CD8-positive, alpha-beta memory T cell (primary cell): ENCODE measurements at regions not wholly inside any gene's neighbourhood (a gene's known extent, or its start where the extent isn't known, plus 50 kb on each side); places are given as distances from the start of the nearest gene placed in this dataset.
A peak's percentile ranks its signal among the peaks of the same experiment; 100 is the strongest.
"Not testable (repeated sequence)": the region's sequence is repeated elsewhere in the genome, so short reads cannot be mapped to it uniquely, and the experiment has no call there.

Experiments used
- CTCF ChIA-PET: fragments of 350-600 bp; sonication (Branson Sonifier 250); formaldehyde crosslinking; loops from one replicate; lab custom pipeline; 2021; ENCODE audit warnings: antibody characterized with exemption; lab: Charles Lee
- POLR2A ChIA-PET: fragments of 350-600 bp; sonication (Branson Sonifier 250); formaldehyde crosslinking; loops from one replicate; lab custom pipeline; 2021; ENCODE audit warnings: antibody characterized with exemption; lab: Charles Lee
- DNase-seq, 5 donors: peaks; one replicate each; pipeline versions ENCODE4 v3.0.0 to v3.0.0-alpha.2; 2020 to 2022; ENCODE audit warnings: mixed read lengths in 1 of 5
- H3K27ac ChIP-seq: one replicate; pipeline ENCODE4 v1.7.0; 2013; ENCODE audit warnings: low read depth, mild to moderate bottlenecking, low read length, moderate library complexity
- H3K27me3 ChIP-seq: 2 replicates; pipeline ENCODE4 v1.7.0; 2013; ENCODE audit warnings: low read length, mild to moderate bottlenecking; ENCODE audit not compliant: insufficient read depth, poor library complexity, severe bottlenecking
- H3K36me3 ChIP-seq: 2 replicates; pipeline ENCODE4 v1.7.0; 2013; ENCODE audit warnings: mild to moderate bottlenecking, low read length, moderate library complexity; ENCODE audit not compliant: insufficient read depth
- H3K4me1 ChIP-seq: 2 replicates; pipeline ENCODE4 v1.7.0; 2013; ENCODE audit warnings: mild to moderate bottlenecking, low read length, moderate library complexity; ENCODE audit not compliant: insufficient read depth
- H3K4me3 ChIP-seq: 2 replicates; pipeline ENCODE4 v1.7.0; 2013; ENCODE audit warnings: mild to moderate bottlenecking, low read length
- H3K9me3 ChIP-seq: 2 replicates; pipeline ENCODE4 v1.7.0; 2013; ENCODE audit warnings: mild to moderate bottlenecking, low read length
- H3K27ac Mint-ChIP-seq, 8 donors: one replicate each; pipeline ENCODE4 v1.8.0; 2020 to 2021; ENCODE audit warnings: mixed read lengths in 8 of 8, mild to moderate bottlenecking in 6 of 8, inconsistent platforms in 3 of 8, moderate library complexity in 3 of 8
- H3K27me3 Mint-ChIP-seq, 2 donors: one replicate each; pipeline ENCODE4 v1.8.0; 2020 to 2021; ENCODE audit warnings: mixed read lengths in 2 of 2, mild to moderate bottlenecking in 1 of 2, moderate library complexity in 1 of 2
- H3K36me3 Mint-ChIP-seq, 3 donors: one replicate each; pipeline ENCODE4 v1.8.0; 2020 to 2021; ENCODE audit warnings: mixed read lengths in 3 of 3, inconsistent platforms in 1 of 3, mild to moderate bottlenecking in 1 of 3
- H3K4me1 Mint-ChIP-seq, 3 donors: one replicate each; pipeline ENCODE4 v1.8.0; 2020 to 2021; ENCODE audit warnings: mixed read lengths in 3 of 3, inconsistent platforms in 1 of 3, mild to moderate bottlenecking in 1 of 3
- H3K4me3 Mint-ChIP-seq, 7 donors: one replicate each; pipeline ENCODE4 v1.8.0; 2020 to 2021; ENCODE audit warnings: mixed read lengths in 7 of 7, mild to moderate bottlenecking in 6 of 7, moderate library complexity in 4 of 7, inconsistent platforms in 2 of 7
- H3K9me3 Mint-ChIP-seq, 5 donors: one replicate each; pipeline ENCODE4 v1.8.0; 2020 to 2022; ENCODE audit warnings: mixed read lengths in 5 of 5, mild to moderate bottlenecking in 3 of 5, moderate library complexity in 2 of 5, inconsistent platforms in 1 of 5

GRCh38 chr3:75180945-75181298, 483.2 kb upstream of the FRG2C start:
- Mint-ChIP-seq H3K27me3 (no peaks in the 10 kb centered on the region), H3K4me3 (no peak overlapping the region), H3K27ac (no peak overlapping the region), H3K4me1 (no peaks in the 10 kb centered on the region), H3K9me3 (peaks cover 0 to 2% (median 0%) of the 10 kb centered on the region in 5 donors), H3K36me3 (no peaks in the 10 kb centered on the region)
- no peaks in the 10 kb centered on the region for H3K9me3 ChIP-seq
- POLR2A ChIA-PET: no interaction called here
- no peak for DNase-seq
- H3K36me3 ChIP-seq: no peaks in the 10 kb centered on the region
- no peak overlapping the region for H3K27ac ChIP-seq
- CTCF ChIA-PET: no interaction called here
- no peaks in the 10 kb centered on the region for H3K4me1 ChIP-seq
- H3K27me3 ChIP-seq: no peaks in the 10 kb centered on the region
- H3K4me3 ChIP-seq: no peak overlapping the region

GRCh38 chr3:75188962-75189361, 475.2 kb upstream of the FRG2C start:
- Mint-ChIP-seq H3K27ac (no peak overlapping the region), H3K27me3 (peaks cover 3% of the 10 kb centered on the region in 2 donors), H3K9me3 (peaks cover 0 to 2% (median 0%) of the 10 kb centered on the region in 5 donors), H3K4me3 (no peak overlapping the region), H3K36me3 (no peaks in the 10 kb centered on the region), H3K4me1 (no peaks in the 10 kb centered on the region)
- no peak for DNase-seq
- CTCF ChIA-PET: no interaction called here
- POLR2A ChIA-PET: no interaction called here
- no peak overlapping the region for H3K27ac ChIP-seq
- H3K4me3 ChIP-seq: no peak overlapping the region
- no peaks in the 10 kb centered on the region for H3K4me1 ChIP-seq
- H3K36me3 ChIP-seq: no peaks in the 10 kb centered on the region
- no peaks in the 10 kb centered on the region for H3K9me3 ChIP-seq
- no peaks in the 10 kb centered on the region for H3K27me3 ChIP-seq

GRCh38 chr3:75192146-75192616, 471.9 kb upstream of the FRG2C start:
- DNase-seq: peak in 4 of 5 donors; percentile 10 to 17 (median 13)
- no peaks in the 10 kb centered on the region for H3K4me1 ChIP-seq
- no peaks in the 10 kb centered on the region for H3K36me3 ChIP-seq
- Mint-ChIP-seq H3K27me3 (peaks cover 3% of the 10 kb centered on the region in 2 donors), H3K36me3 (no peaks in the 10 kb centered on the region), H3K4me3 (no peak overlapping the region), H3K4me1 (no peaks in the 10 kb centered on the region), H3K27ac (no peak overlapping the region), H3K9me3 (no peaks in the 10 kb centered on the region)
- no peaks in the 10 kb centered on the region for H3K27me3 ChIP-seq
- no peak overlapping the region for H3K27ac ChIP-seq
- no peak overlapping the region for H3K4me3 ChIP-seq
- ChIA-PET POLR2A (no interaction called here), CTCF (interaction anchor here (1.1 to 1.4 kb wide), 5 partner anchors 10 to 450 kb away, joined by 3 to 5 read pairs (median 5); no protein-coding TSS in a partner anchor)
- no peaks in the 10 kb centered on the region for H3K9me3 ChIP-seq

GRCh38 chr3:75193797-75194196, 470.3 kb upstream of the FRG2C start:
- H3K9me3 Mint-ChIP-seq: no peaks in the 10 kb centered on the region
- H3K27ac ChIP-seq: no peak overlapping the region
- POLR2A ChIA-PET: no interaction called here
- CTCF ChIA-PET: no interaction called here
- H3K27me3 ChIP-seq: no peaks in the 10 kb centered on the region
- H3K27ac Mint-ChIP-seq: no peak overlapping the region
- H3K4me1 Mint-ChIP-seq: no peaks in the 10 kb centered on the region
- DNase-seq: no peak
- H3K36me3 ChIP-seq: no peaks in the 10 kb centered on the region
- H3K36me3 Mint-ChIP-seq: no peaks in the 10 kb centered on the region
- H3K4me3 Mint-ChIP-seq: no peak overlapping the region
- no peaks in the 10 kb centered on the region for H3K9me3 ChIP-seq
- H3K27me3 Mint-ChIP-seq: peaks cover 0 to 3% of the 10 kb centered on the region in 2 donors
- no peak overlapping the region for H3K4me3 ChIP-seq
- H3K4me1 ChIP-seq: no peaks in the 10 kb centered on the region

- H3K36me3 Mint-ChIP-seq, H3K27ac Mint-ChIP-seq, H3K4me1 ChIP-seq, DNase-seq, H3K36me3 ChIP-seq, H3K4me3 Mint-ChIP-seq, POLR2A ChIA-PET, H3K9me3 ChIP-seq, H3K4me1 Mint-ChIP-seq, H3K27ac ChIP-seq, CTCF ChIA-PET, H3K9me3 Mint-ChIP-seq, H3K27me3 ChIP-seq, H3K27me3 Mint-ChIP-seq, H3K4me3 ChIP-seq: not testable (repeated sequence)
Measured at GRCh38 chr3:75214332-75214731, 449.8 kb upstream of the FRG2C start.

GRCh38 chr3:75218577-75218976, 445.6 kb upstream of the FRG2C start:
- Mint-ChIP-seq H3K27me3 (peaks cover 0 to 4% of the 10 kb centered on the region in 2 donors), H3K9me3 (peaks cover 0 to 4% (median 0%) of the 10 kb centered on the region in 5 donors), H3K4me3 (no peak overlapping the region), H3K27ac (no peak overlapping the region), H3K36me3 (no peaks in the 10 kb centered on the region), H3K4me1 (no peaks in the 10 kb centered on the region)
- Histone ChIP-seq H3K36me3 (no peaks in the 10 kb centered on the region), H3K27ac (no peak overlapping the region), H3K27me3 (no peaks in the 10 kb centered on the region), H3K4me1 (no peaks in the 10 kb centered on the region), H3K4me3 (no peak overlapping the region), H3K9me3 (no peaks in the 10 kb centered on the region)
- CTCF ChIA-PET: no interaction called here
- DNase-seq: no peak
- POLR2A ChIA-PET: no interaction called here

GRCh38 chr3:75220932-75221331, 443.2 kb upstream of the FRG2C start:
- no peaks in the 10 kb centered on the region for H3K36me3 ChIP-seq
- Mint-ChIP-seq H3K4me3 (no peak overlapping the region), H3K9me3 (peaks cover 0 to 1% (median 0%) of the 10 kb centered on the region in 5 donors), H3K36me3 (no peaks in the 10 kb centered on the region), H3K27me3 (peaks cover 0 to 2% of the 10 kb centered on the region in 2 donors), H3K27ac (no peak overlapping the region), H3K4me1 (no peaks in the 10 kb centered on the region)
- ChIA-PET CTCF (no interaction called here), POLR2A (no interaction called here)
- H3K4me3 ChIP-seq: no peak overlapping the region
- H3K4me1 ChIP-seq: no peaks in the 10 kb centered on the region
- DNase-seq: no peak
- H3K9me3 ChIP-seq: no peaks in the 10 kb centered on the region
- H3K27me3 ChIP-seq: no peaks in the 10 kb centered on the region
- H3K27ac ChIP-seq: no peak overlapping the region

GRCh38 chr3:75224412-75224811, 439.7 kb upstream of the FRG2C start:
- Mint-ChIP-seq H3K9me3 (peaks cover 0 to 4% (median 0%) of the 10 kb centered on the region in 5 donors), H3K4me1 (no peaks in the 10 kb centered on the region), H3K36me3 (no peaks in the 10 kb centered on the region), H3K27me3 (peaks cover 2 to 7% of the 10 kb centered on the region in 2 donors), H3K4me3 (no peak overlapping the region), H3K27ac (no peak overlapping the region)
- Histone ChIP-seq H3K4me3 (no peak overlapping the region), H3K4me1 (no peaks in the 10 kb centered on the region), H3K9me3 (no peaks in the 10 kb centered on the region), H3K27ac (no peak overlapping the region), H3K27me3 (no peaks in the 10 kb centered on the region), H3K36me3 (no peaks in the 10 kb centered on the region)
- POLR2A ChIA-PET: no interaction called here
- DNase-seq: no peak
- CTCF ChIA-PET: no interaction called here

- no peaks in the 10 kb centered on the region for H3K4me1 Mint-ChIP-seq
- CTCF ChIA-PET: no interaction called here
Measured at GRCh38 chr3:75232216-75232615, 431.9 kb upstream of the FRG2C start.

More at GRCh38 chr3:75232216-75232615, 431.9 kb upstream of the FRG2C start:
- Mint-ChIP-seq H3K36me3 (no peaks in the 10 kb centered on the region), H3K9me3 (peaks cover 0 to 4% (median 0%) of the 10 kb centered on the region in 5 donors), H3K4me3 (no peak overlapping the region), H3K27ac (no peak overlapping the region), H3K27me3 (peaks cover 0 to 18% of the 10 kb centered on the region in 2 donors)
- no peak for DNase-seq
- Histone ChIP-seq H3K4me1 (no peaks in the 10 kb centered on the region), H3K27me3 (no peaks in the 10 kb centered on the region), H3K36me3 (no peaks in the 10 kb centered on the region), H3K9me3 (no peaks in the 10 kb centered on the region), H3K27ac (no peak overlapping the region), H3K4me3 (no peak overlapping the region)
- POLR2A ChIA-PET: no interaction called here
